ELF-1 (cell line): ENCODE measurements at regions not wholly inside any gene's neighbourhood (a gene's known extent, or its start where the extent isn't known, plus 50 kb on each side); places are given as distances from the start of the nearest gene placed in this dataset.
A peak's percentile ranks its signal among the peaks of the same experiment; 100 is the strongest.

ENCODE experiments used
- DNase-seq: peaks from one replicate; pipeline ENCODE4 v3.0.0-alpha.2; 2016; ENCODE audit warnings: low read depth, low spot score

- DNase-seq: no peak
Measured at GRCh38 chr20:47406849-47407682, 50.6 kb upstream of the ZMYND8 start.

GRCh38 chr20:47411161-47411560, 54.7 kb upstream of the ZMYND8 start:
- DNase-seq: no peak

- DNase-seq: no peak
Measured at GRCh38 chr20:47412083-47412482, 55.6 kb upstream of the ZMYND8 start.

- DNase-seq: no peak
Measured at GRCh38 chr20:47413189-47413588, 56.7 kb upstream of the ZMYND8 start.

- DNase-seq: no peak
Measured at GRCh38 chr20:47417245-47418068, 61.0 kb upstream of the ZMYND8 start.

- no peak for DNase-seq
Measured at GRCh38 chr20:47418069-47418757, 61.7 kb upstream of the ZMYND8 start.

- no peak for DNase-seq
Measured at GRCh38 chr20:47419953-47420514, 63.5 kb upstream of the ZMYND8 start.

GRCh38 chr20:47421076-47421475, 64.6 kb upstream of the ZMYND8 start:
- no peak for DNase-seq

GRCh38 chr20:47423586-47423985, 67.1 kb upstream of the ZMYND8 start:
- DNase-seq: no peak

- no peak for DNase-seq
Measured at GRCh38 chr20:47427067-47427466, 70.6 kb upstream of the ZMYND8 start.

GRCh38 chr20:47427746-47428145, 71.2 kb upstream of the ZMYND8 start:
- no peak for DNase-seq

- DNase-seq: peak; percentile 56
Measured at GRCh38 chr20:47428164-47428563, 71.7 kb upstream of the ZMYND8 start.

GRCh38 chr20:47428851-47429336, 72.4 kb upstream of the ZMYND8 start:
- DNase-seq: no peak

- DNase-seq: no peak
Measured at GRCh38 chr20:47429409-47429808, 72.3 kb upstream of the NCOA3 start.

- DNase-seq: no peak
Measured at GRCh38 chr20:47430862-47431588, 70.7 kb upstream of the NCOA3 start.

- no peak for DNase-seq
Measured at GRCh38 chr20:47432834-47433210, 68.9 kb upstream of the NCOA3 start.

GRCh38 chr20:47434128-47434779, 67.4 kb upstream of the NCOA3 start:
- DNase-seq: peak; percentile 29

GRCh38 chr20:47438464-47439381, 63.0 kb upstream of the NCOA3 start:
- peak; percentile 27 for DNase-seq
